ENCODE measurements at regions not wholly inside any gene's neighbourhood (a gene's known extent, or its start where the extent isn't known, plus 50 kb on each side); places are given as distances from the start of the nearest gene placed in this dataset.
"Not testable (repeated sequence)": the region's sequence is repeated elsewhere in the genome, so short reads cannot be mapped to it uniquely, and the experiment has no call there.

GRCh38 chr6:164610859-164611258, 698.5 kb downstream of the C6orf118 start:
- DNase-seq (ENCODE audit: low spot score); H3K4me2 ChIP-seq (ENCODE audit: low read depth, low read length); H3K27ac ChIP-seq (ENCODE audit: extremely low read length, insufficient read depth, low read length); BruUV-seq (replicated peaks); H3K36me3 ChIP-seq (replicated peaks in 1 of 2; ENCODE audit: control insufficient read depth in 1 of 2, insufficient read depth in 2 of 2, low read length in 2 of 2); H3K4me3 ChIP-seq (replicated peaks in 1 of 3; ENCODE audit: insufficient read depth in 1 of 3, low read depth in 2 of 3, low read length in 3 of 3); ATAC-seq; in situ Hi-C loops (cut with HindIII; ENCODE audit: extremely low pct_ligation_motif_present, low pct_unique_long_range_greater_than_20kb); H3K4me1 ChIP-seq (ENCODE audit: insufficient read depth, low read length); H3K9ac ChIP-seq (ENCODE audit: insufficient read depth, low read depth, low read length); H3K27me3 ChIP-seq (ENCODE audit: control insufficient read depth in 1 of 2, insufficient read depth in 2 of 2, low read length in 2 of 2); CTCF ChIA-PET (ENCODE audit: low intra/inter-chr PET ratio, low total read pairs); H3K79me2 ChIP-seq (ENCODE audit: insufficient read depth, low read length); H2AFZ ChIP-seq (ENCODE audit: low read length); H4K20me1 ChIP-seq (ENCODE audit: insufficient read depth, low read length); intact Hi-C loops (cut with micrococcal nuclease; ENCODE audit: unreplicated experiment); POLR2A ChIA-PET; FAIRE-seq: not testable (repeated sequence)
- H3K9me3 ChIP-seq (ENCODE audit: low read length) = peaks cover 94% of the 10 kb centered on the region
- WGBS (ENCODE audit: low lambda C conversion rate) = 10% methylated on average over 15 of the region's 15 CpGs

GRCh38 chr6:164602415-164602814, 707.0 kb downstream of the C6orf118 start:
- H3K9me3 ChIP-seq (ENCODE audit: low read length) = peaks cover 79% of the 10 kb centered on the region
- CTCF ChIA-PET (ENCODE audit: low intra/inter-chr PET ratio, low total read pairs); H3K27me3 ChIP-seq (ENCODE audit: control insufficient read depth in 1 of 2, insufficient read depth in 2 of 2, low read length in 2 of 2); H3K36me3 ChIP-seq (replicated peaks in 1 of 2; ENCODE audit: control insufficient read depth in 1 of 2, insufficient read depth in 2 of 2, low read length in 2 of 2); H3K4me1 ChIP-seq (ENCODE audit: insufficient read depth, low read length); H3K27ac ChIP-seq (ENCODE audit: extremely low read length, insufficient read depth, low read length); ATAC-seq; H3K4me2 ChIP-seq (ENCODE audit: low read depth, low read length); H4K20me1 ChIP-seq (ENCODE audit: insufficient read depth, low read length); H3K9ac ChIP-seq (ENCODE audit: insufficient read depth, low read depth, low read length); H3K79me2 ChIP-seq (ENCODE audit: insufficient read depth, low read length); DNase-seq (ENCODE audit: low spot score); H2AFZ ChIP-seq (ENCODE audit: low read length); BruUV-seq (replicated peaks); intact Hi-C loops (cut with micrococcal nuclease; ENCODE audit: unreplicated experiment); FAIRE-seq; POLR2A ChIA-PET; in situ Hi-C loops (cut with HindIII; ENCODE audit: extremely low pct_ligation_motif_present, low pct_unique_long_range_greater_than_20kb); H3K4me3 ChIP-seq (replicated peaks in 1 of 3; ENCODE audit: insufficient read depth in 1 of 3, low read depth in 2 of 3, low read length in 3 of 3): not testable (repeated sequence)
- WGBS (ENCODE audit: low lambda C conversion rate) = 27% methylated on average over 15 of the region's 15 CpGs

- Histone ChIP-seq H3K9me3 (ENCODE audit: low read length) (peaks cover 98% of the 10 kb centered on the region), H3K4me2 (ENCODE audit: low read depth, low read length) (no peak overlapping the region), H3K27ac (ENCODE audit: extremely low read length, insufficient read depth, low read length) (no peak overlapping the region), H2AFZ (ENCODE audit: low read length) (no peak overlapping the region), H3K27me3 (ENCODE audit: control insufficient read depth in 1 of 2, insufficient read depth in 2 of 2, low read length in 2 of 2) (no peaks in the 10 kb centered on the region), H4K20me1 (ENCODE audit: insufficient read depth, low read length) (no peaks in the 10 kb centered on the region), H3K4me3 (replicated peaks in 1 of 3; ENCODE audit: insufficient read depth in 1 of 3, low read depth in 2 of 3, low read length in 3 of 3) (no peak overlapping the region), H3K36me3 (replicated peaks in 1 of 2; ENCODE audit: control insufficient read depth in 1 of 2, insufficient read depth in 2 of 2, low read length in 2 of 2) (no peaks in the 10 kb centered on the region), H3K4me1 (ENCODE audit: insufficient read depth, low read length) (no peaks in the 10 kb centered on the region), H3K79me2 (ENCODE audit: insufficient read depth, low read length) (no peaks in the 10 kb centered on the region), H3K9ac (ENCODE audit: insufficient read depth, low read depth, low read length) (no peak overlapping the region)
- DNase-seq (ENCODE audit: low spot score) (no peak), FAIRE-seq (no peak), ATAC-seq (no peak)
- WGBS (ENCODE audit: low lambda C conversion rate) = 25% methylated on average over 4 of the region's 4 CpGs
- in situ Hi-C loops (cut with HindIII; ENCODE audit: extremely low pct_ligation_motif_present, low pct_unique_long_range_greater_than_20kb) = no loop called here
- intact Hi-C loops (cut with micrococcal nuclease; ENCODE audit: unreplicated experiment) = no loop called here
- no TSS peak for BruUV-seq (replicated peaks)
- TF ChIP-seq RXRB (CRISPR knock-in tag; IDR thresholded peaks at IDR 0.05; ENCODE audit: borderline replicate concordance) (no peak), ZNF564 (CRISPR knock-in tag; IDR thresholded peaks at IDR 0.05) (no peak), ZNF552 (CRISPR knock-in tag; IDR thresholded peaks at IDR 0.05; ENCODE audit: borderline replicate concordance) (no peak)
- ChIA-PET CTCF (ENCODE audit: low intra/inter-chr PET ratio, low total read pairs) (no interaction called here), POLR2A (no interaction called here)
These were observed 727.8 kb downstream of the C6orf118 start for GRCh38 chr6:164581563-164581962.

Measured in HepG2 (cell line).